Keratinocyte (primary cell): ENCODE measurements at regions not wholly inside any gene's neighbourhood (a gene's known extent, or its start where the extent isn't known, plus 50 kb on each side); places are given as distances from the start of the nearest gene placed in this dataset.

Experiments used
- CTCF ChIP-seq, 3 experiments: IDR thresholded peaks in 1 of 3; conservative IDR thresholded peaks in 1 of 3; optimal IDR thresholded peaks in 1 of 3; 2 replicates in 2 of 3; 3 replicates in 1 of 3; pipeline versions ENCODE3 to v1.5.1; 2011; ENCODE audit warnings: low read length in 3 of 3, mild to moderate bottlenecking in 3 of 3, moderate library complexity in 2 of 3, control low read depth in 1 of 3, inconsistent platforms in 1 of 3; ENCODE audit not compliant: insufficient read depth in 2 of 3; ENCODE audit errors: extremely low read depth in 1 of 3
- EZH2 ChIP-seq: IDR thresholded peaks from one replicate; pipeline ENCODE4 v1.6.1; 2012; ENCODE audit warnings: inconsistent platforms, mild to moderate bottlenecking, low read length, moderate library complexity

- TF ChIP-seq CTCF (optimal IDR thresholded peaks at IDR 0.05 in 1 of 3, IDR thresholded peaks at IDR 0.05 in 1 of 3, conservative IDR thresholded peaks at IDR 0.05 in 1 of 3; ENCODE audit: extremely low read depth in 1 of 3, insufficient read depth in 2 of 3, low read length in 3 of 3) (no peak), EZH2 (no peak)
Measured at GRCh38 chr9:134548618-134549017, 93.0 kb upstream of the COL5A1 start.
